ENCODE measurements at regions not wholly inside any gene's neighbourhood (a gene's known extent, or its start where the extent isn't known, plus 50 kb on each side); places are given as distances from the start of the nearest gene placed in this dataset.

GRCh38 chr11:45028911-45029682, 78.4 kb upstream of the TP53I11 start:
- no peak for TF ChIP-seq NFIC (IDR thresholded peaks at IDR 0.05)
- no peak for TF ChIP-seq REST (IDR thresholded peaks at IDR 0.05; ENCODE audit: low read depth)
- no peak for TF ChIP-seq CREB1 (IDR thresholded peaks at IDR 0.05; ENCODE audit: low read depth)
- TF ChIP-seq FOXM1 (IDR thresholded peaks at IDR 0.05; ENCODE audit: borderline replicate concordance, low read depth), result no peak
- TF ChIP-seq MAX (IDR thresholded peaks at IDR 0.05), result no peak
- no peak for TF ChIP-seq EP300 (IDR thresholded peaks at IDR 0.05; ENCODE audit: borderline replicate concordance)
- no peak for TF ChIP-seq YY1 (IDR thresholded peaks at IDR 0.05; ENCODE audit: low read depth)
- TF ChIP-seq CEBPB (IDR thresholded peaks at IDR 0.05), result no peak
- TF ChIP-seq TAF1 (IDR thresholded peaks at IDR 0.05; ENCODE audit: low read depth), result no peak
- TF ChIP-seq USF1 (IDR thresholded peaks at IDR 0.05), result no peak
- no peak for TF ChIP-seq TEAD4 (IDR thresholded peaks at IDR 0.05)
- TF ChIP-seq ZBTB7A (IDR thresholded peaks at IDR 0.05; ENCODE audit: low read depth), result no peak
- no peak for TF ChIP-seq EGR1 (IDR thresholded peaks at IDR 0.05)
- no peak for TF ChIP-seq RAD21 (IDR thresholded peaks at IDR 0.05; ENCODE audit: low read depth)
- TF ChIP-seq TCF12 (IDR thresholded peaks at IDR 0.05; ENCODE audit: low read depth), result no peak

GRCh38 chr11:45030778-45031177, 80.1 kb upstream of the TP53I11 start:
- TF ChIP-seq ZBTB7A (IDR thresholded peaks at IDR 0.05; ENCODE audit: low read depth) (no peak), MAX (IDR thresholded peaks at IDR 0.05) (no peak), USF1 (IDR thresholded peaks at IDR 0.05) (no peak), RAD21 (IDR thresholded peaks at IDR 0.05; ENCODE audit: low read depth) (no peak), TAF1 (IDR thresholded peaks at IDR 0.05; ENCODE audit: low read depth) (no peak), TEAD4 (IDR thresholded peaks at IDR 0.05) (no peak), EGR1 (IDR thresholded peaks at IDR 0.05) (no peak), YY1 (IDR thresholded peaks at IDR 0.05; ENCODE audit: low read depth) (no peak), FOXM1 (IDR thresholded peaks at IDR 0.05; ENCODE audit: borderline replicate concordance, low read depth) (no peak), NFIC (IDR thresholded peaks at IDR 0.05) (no peak), TCF12 (IDR thresholded peaks at IDR 0.05; ENCODE audit: low read depth) (no peak), REST (IDR thresholded peaks at IDR 0.05; ENCODE audit: low read depth) (no peak), EP300 (IDR thresholded peaks at IDR 0.05; ENCODE audit: borderline replicate concordance) (no peak), CEBPB (IDR thresholded peaks at IDR 0.05) (no peak), CREB1 (IDR thresholded peaks at IDR 0.05; ENCODE audit: low read depth) (no peak)

GRCh38 chr11:45031912-45032519, 81.3 kb upstream of the TP53I11 start:
- no peak for TF ChIP-seq TCF12 (IDR thresholded peaks at IDR 0.05; ENCODE audit: low read depth)
- no peak for TF ChIP-seq YY1 (IDR thresholded peaks at IDR 0.05; ENCODE audit: low read depth)
- no peak for TF ChIP-seq USF1 (IDR thresholded peaks at IDR 0.05)
- no peak for TF ChIP-seq MAX (IDR thresholded peaks at IDR 0.05)
- TF ChIP-seq NFIC (IDR thresholded peaks at IDR 0.05), result no peak
- no peak for TF ChIP-seq EP300 (IDR thresholded peaks at IDR 0.05; ENCODE audit: borderline replicate concordance)
- TF ChIP-seq TEAD4 (IDR thresholded peaks at IDR 0.05), result no peak
- no peak for TF ChIP-seq FOXM1 (IDR thresholded peaks at IDR 0.05; ENCODE audit: borderline replicate concordance, low read depth)
- no peak for TF ChIP-seq RAD21 (IDR thresholded peaks at IDR 0.05; ENCODE audit: low read depth)
- no peak for TF ChIP-seq REST (IDR thresholded peaks at IDR 0.05; ENCODE audit: low read depth)
- TF ChIP-seq CREB1 (IDR thresholded peaks at IDR 0.05; ENCODE audit: low read depth), result no peak
- TF ChIP-seq ZBTB7A (IDR thresholded peaks at IDR 0.05; ENCODE audit: low read depth), result no peak
- TF ChIP-seq CEBPB (IDR thresholded peaks at IDR 0.05), result no peak
- TF ChIP-seq TAF1 (IDR thresholded peaks at IDR 0.05; ENCODE audit: low read depth), result no peak
- no peak for TF ChIP-seq EGR1 (IDR thresholded peaks at IDR 0.05)

All from Ishikawa (cell line).